Heart left ventricle (tissue), 13 donors: ENCODE measurements at regions not wholly inside any gene's neighbourhood (a gene's known extent, or its start where the extent isn't known, plus 50 kb on each side); places are given as distances from the start of the nearest gene placed in this dataset.
"Not testable (repeated sequence)": the region's sequence is repeated elsewhere in the genome, so short reads cannot be mapped to it uniquely, and the experiment has no call there.

Experiments
- POLR2A ChIP-seq, 2 donors: fragments of 450-650 bp; IDR thresholded peaks; one replicate each; pipeline ENCODE4 v1.6.1; 2017; ENCODE audit warnings: antibody characterized with exemption in 2 of 2, mild to moderate bottlenecking in 2 of 2, moderate library complexity in 2 of 2
- TF ChIP-seq, protein P1 (sequence below), 12 donors: fragments of 200-600 bp; sonication (generic) in 4 of 12; IDR thresholded peaks; one replicate each; pipeline versions ENCODE4 v1.5.0 to v1.8.0; 2018 to 2022; ENCODE audit warnings: antibody characterized with exemption in 12 of 12, mild to moderate bottlenecking in 5 of 12
- donor health status: ischemic (EF 13 %, LVEDD 7.1; RV severe dilation, severe dysfunction).
- donor health status: DM: no; HTN: yes; CAD: no.
- donor health status: DM: no; HTN: no; CAD: no.
- donor health status: ischemic (EF 25% LVEDD 6.9; RV normal size, moderate dysfunction).
- donor health status: ischemic (EF 25% LVEDD 5.7; RV mildly dilated, moderate dysfunction).
- donor health status: ischemic (EF 35%, LVEDD 5.7; RV mildly dilated, moderate dysfunction).
- donor health status: nonischemic (EF 11% LVEDD 7.7; RV severe dilation, severe dysfunction).
- donor health status: DM: yes; HTN: yes; CAD: no.
- donor health status: PGD.
- donor health status: ischemic (EF 29% LVEDD 5.4; RV normal size, mild dysfunction).
- donor health status: nonischemic (EF 23%, LVEDD 6.1; RV moderate dilation, normal function).

DNA sequence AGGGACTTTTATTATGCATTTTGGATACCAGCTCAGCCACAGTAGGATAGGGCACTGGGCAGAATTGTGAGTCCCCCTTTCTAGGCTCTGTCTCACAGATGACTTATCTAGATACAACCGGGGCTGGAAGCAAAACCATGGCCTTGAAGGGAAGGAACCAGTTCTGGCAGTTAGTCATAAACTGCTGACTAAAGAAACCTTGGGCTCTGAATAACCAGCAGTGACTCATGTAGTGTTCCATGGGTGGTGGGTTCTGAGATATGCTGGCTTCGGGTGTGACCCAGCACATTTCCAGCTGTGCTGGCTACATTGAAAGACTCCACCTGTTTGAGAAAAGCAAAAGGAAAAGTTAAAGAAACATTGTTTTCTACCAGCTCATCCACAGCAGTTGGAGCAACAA lies 780.9 kb downstream of the PCDH11X start:
- TF ChIP-seq POLR2A (IDR thresholded peaks at IDR 0.05) = not testable (repeated sequence)
- TF ChIP-seq, protein P1, sequence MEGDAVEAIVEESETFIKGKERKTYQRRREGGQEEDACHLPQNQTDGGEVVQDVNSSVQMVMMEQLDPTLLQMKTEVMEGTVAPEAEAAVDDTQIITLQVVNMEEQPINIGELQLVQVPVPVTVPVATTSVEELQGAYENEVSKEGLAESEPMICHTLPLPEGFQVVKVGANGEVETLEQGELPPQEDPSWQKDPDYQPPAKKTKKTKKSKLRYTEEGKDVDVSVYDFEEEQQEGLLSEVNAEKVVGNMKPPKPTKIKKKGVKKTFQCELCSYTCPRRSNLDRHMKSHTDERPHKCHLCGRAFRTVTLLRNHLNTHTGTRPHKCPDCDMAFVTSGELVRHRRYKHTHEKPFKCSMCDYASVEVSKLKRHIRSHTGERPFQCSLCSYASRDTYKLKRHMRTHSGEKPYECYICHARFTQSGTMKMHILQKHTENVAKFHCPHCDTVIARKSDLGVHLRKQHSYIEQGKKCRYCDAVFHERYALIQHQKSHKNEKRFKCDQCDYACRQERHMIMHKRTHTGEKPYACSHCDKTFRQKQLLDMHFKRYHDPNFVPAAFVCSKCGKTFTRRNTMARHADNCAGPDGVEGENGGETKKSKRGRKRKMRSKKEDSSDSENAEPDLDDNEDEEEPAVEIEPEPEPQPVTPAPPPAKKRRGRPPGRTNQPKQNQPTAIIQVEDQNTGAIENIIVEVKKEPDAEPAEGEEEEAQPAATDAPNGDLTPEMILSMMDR (IDR thresholded peaks at IDR 0.05) = not testable (repeated sequence)
